HepG2 (cell line): ENCODE measurements at regions not wholly inside any gene's neighbourhood (a gene's known extent, or its start where the extent isn't known, plus 50 kb on each side); places are given as distances from the start of the nearest gene placed in this dataset.

Experiments used
- ATAC-seq: fragments of 200-7000 bp; cut with Tn5 transposase; 3 replicates; pipeline ENCODE4 v1.9.1; 2020; ENCODE audit warnings: mild to moderate bottlenecking, moderate library complexity
- BruUV-seq: library from RNA; stranded (reverse); fragments of 400-500 nt; replicated peaks from 2 replicates; lab custom pipeline; 2021; lab: Mats Ljungman, UMichigan
- CTCF ChIA-PET: fragments of 300-600 bp; formaldehyde crosslinking; extraction: SDS; loops from one replicate; lab custom pipeline; 2021; ENCODE audit warnings: low total read pairs, inconsistent platforms, low intra/inter-chr PET ratio; lab: Yijun Ruan, JAX
- POLR2A ChIA-PET: fragments of 350-600 bp; sonication (Branson Sonifier 250); formaldehyde crosslinking; loops from one replicate; lab custom pipeline; 2020; ENCODE audit warnings: antibody characterized with exemption, inconsistent platforms; lab: Yijun Ruan, JAX
- DNase-seq: peaks from one replicate; pipeline ENCODE4 v3.0.0-alpha.2; 2015; ENCODE audit warnings: low spot score
- FAIRE-seq: peaks from 3 replicates; lab custom pipeline; 2011; peaks lifted over from hg19 to GRCh38; lab: Jason Lieb, UNC
- H2AFZ ChIP-seq: one replicate; pipeline ENCODE4 v1.6.1; 2011; ENCODE audit warnings: low read length, inconsistent platforms
- H3K27ac ChIP-seq: fragments of 300-600 bp; 3 replicates; pipeline ENCODE4 v1.8.0; 2011; ENCODE audit warnings: mixed run types, mild to moderate bottlenecking, mixed read lengths, low read length, inconsistent platforms; ENCODE audit not compliant: insufficient read depth; ENCODE audit errors: extremely low read length
- H3K27me3 ChIP-seq, 2 experiments: fragments of 200-600 bp in 1 of 2; 2 replicates in 1 of 2; 3 replicates in 1 of 2; pipeline versions ENCODE4 v1.6.0 to v1.8.0; 2011; ENCODE audit warnings: low read length in 2 of 2, mild to moderate bottlenecking in 2 of 2, moderate library complexity in 2 of 2, inconsistent platforms in 1 of 2; ENCODE audit not compliant: insufficient read depth in 2 of 2, control insufficient read depth in 1 of 2
- H3K36me3 ChIP-seq, 2 experiments: fragments of 200-600 bp in 1 of 2; replicated peaks in 1 of 2; 2 replicates in 1 of 2; 3 replicates in 1 of 2; pipeline versions ENCODE4 v1.5.1 to v1.8.0; 2011; ENCODE audit warnings: low read length in 2 of 2, inconsistent platforms in 1 of 2; ENCODE audit not compliant: insufficient read depth in 2 of 2, control insufficient read depth in 1 of 2
- H3K4me1 ChIP-seq: 2 replicates; pipeline ENCODE4 v1.5.1; 2012; ENCODE audit warnings: low read length, inconsistent platforms; ENCODE audit not compliant: insufficient read depth
- H3K4me2 ChIP-seq: 2 replicates; pipeline ENCODE4 v1.6.0; 2011; ENCODE audit warnings: low read depth, low read length, inconsistent platforms
- H3K4me3 ChIP-seq, 3 experiments: fragments of 200-600 bp in 1 of 3; sonication (generic), shearing (Covaris generic) in 1 of 3; replicated peaks in 1 of 3; 2 replicates each; pipeline ENCODE4 v1.5.1; 2011 to 2016; ENCODE audit warnings: low read length in 3 of 3, inconsistent platforms in 2 of 3, low read depth in 2 of 3, mild to moderate bottlenecking in 2 of 3, control low read depth in 1 of 3, mixed read lengths in 1 of 3; ENCODE audit not compliant: insufficient read depth in 1 of 3
- H3K79me2 ChIP-seq: one replicate; pipeline ENCODE4 v1.6.1; 2011; ENCODE audit warnings: low read length, inconsistent platforms; ENCODE audit not compliant: insufficient read depth
- H3K9ac ChIP-seq: 2 replicates; pipeline ENCODE4 v1.6.0; 2011; ENCODE audit warnings: mild to moderate bottlenecking, low read depth, low read length, inconsistent platforms; ENCODE audit not compliant: insufficient read depth
- H3K9me3 ChIP-seq: 2 replicates; pipeline ENCODE4 v1.5.1; 2012; ENCODE audit warnings: mild to moderate bottlenecking, low read length
- H4K20me1 ChIP-seq: 2 replicates; pipeline ENCODE4 v1.6.0; 2011; ENCODE audit warnings: inconsistent platforms, mild to moderate bottlenecking, low read length, moderate library complexity; ENCODE audit not compliant: insufficient read depth
- FIP1L1 ChIP-seq: fragments of 200-400 bp; formaldehyde crosslinking; IDR thresholded peaks from 2 replicates; pipeline ENCODE4 v1.6.1; 2018; ENCODE audit warnings: low read depth, mild to moderate bottlenecking, low read length, moderate library complexity, borderline replicate concordance; ENCODE audit not compliant: insufficient read depth
- FOXK1 ChIP-seq: sonication (generic); formaldehyde crosslinking; IDR thresholded peaks from 2 replicates; pipeline ENCODE4 v1.4.0; 2020; ENCODE audit warnings: low read depth, missing genetic modification reagents, borderline replicate concordance
- GATAD2A ChIP-seq: IDR thresholded peaks from 2 replicates; pipeline ENCODE4 v1.6.1; 2016
- IKZF4 ChIP-seq: sonication (generic); formaldehyde crosslinking; IDR thresholded peaks from 2 replicates; pipeline ENCODE4 v1.5.1; 2020; ENCODE audit warnings: borderline replicate concordance, mild to moderate bottlenecking, low read depth, missing genetic modification reagents; ENCODE audit errors: not compliant biosample characterization
- SP5 ChIP-seq: IDR thresholded peaks from 2 replicates; pipeline ENCODE4 v1.6.1; 2016; ENCODE audit warnings: low read depth, borderline replicate concordance
- ZNF274 ChIP-seq: sonication (generic); formaldehyde crosslinking; IDR thresholded peaks from 2 replicates; pipeline ENCODE4 v1.5.1; 2020; ENCODE audit warnings: mild to moderate bottlenecking, missing genetic modification reagents
- ZNF292 ChIP-seq: sonication (generic); formaldehyde crosslinking; IDR thresholded peaks from 2 replicates; pipeline ENCODE4 v1.8.1; 2022; ENCODE audit warnings: mild to moderate bottlenecking, low read depth, missing genetic modification reagents, borderline replicate concordance
- ZNF331 ChIP-seq: sonication (generic); formaldehyde crosslinking; IDR thresholded peaks from 2 replicates; pipeline ENCODE4 v1.4.0; 2020; ENCODE audit warnings: missing genetic modification reagents
- ZNF557 ChIP-seq: sonication (generic); formaldehyde crosslinking; IDR thresholded peaks from 2 replicates; pipeline ENCODE4 v1.4.0; 2020; ENCODE audit warnings: missing genetic modification reagents
- ZNF558 ChIP-seq: sonication (generic); formaldehyde crosslinking; IDR thresholded peaks from 2 replicates; pipeline ENCODE4 v1.9.0; 2022; ENCODE audit warnings: mild to moderate bottlenecking, missing genetic modification reagents, borderline replicate concordance
- ZNF691 ChIP-seq: sonication (generic); formaldehyde crosslinking; IDR thresholded peaks from 2 replicates; pipeline ENCODE4 v1.4.0; 2020; ENCODE audit warnings: missing genetic modification reagents, low read depth, mild to moderate bottlenecking, borderline replicate concordance
- ZNF839 ChIP-seq: sonication (generic); formaldehyde crosslinking; IDR thresholded peaks from 2 replicates; pipeline ENCODE4 v1.4.0; 2020; ENCODE audit warnings: missing genetic modification reagents, mild to moderate bottlenecking, borderline replicate concordance
- WGBS: methylation state at CpG from one replicate; pipeline ENCODE4 v1.1.6; 2017; ENCODE audit warnings: low lambda C conversion rate; 5-methylcytosine and 5-hydroxymethylcytosine counted together
- in situ Hi-C: cut with HindIII; loops from 2 replicates; pipeline ENCODE4 v1.10.0; 2017; ENCODE audit warnings: low pct_unique_long_range_greater_than_20kb; ENCODE audit not compliant: extremely low pct_ligation_motif_present
- intact Hi-C: fragments of 100-400 bp; cut with micrococcal nuclease; formaldehyde crosslinking; loops from one replicate; pipeline ENCODE4 v1.10.0; 2022; ENCODE audit not compliant: unreplicated experiment
- TF ChIP-seq, protein P1 (sequence below): sonication (generic); formaldehyde crosslinking; conservative IDR thresholded peaks from 2 replicates; pipeline ENCODE4 v1.8.0; 2022; ENCODE audit warnings: mild to moderate bottlenecking, moderate library complexity, missing genetic modification reagents
- TF ChIP-seq, protein P2 (sequence below), 2 experiments: fragments of 450-650 bp in 1 of 2; sonication (generic) in 1 of 2; formaldehyde crosslinking; IDR thresholded peaks; 2 replicates each; pipeline versions ENCODE4 v1.5.0 to v1.8.0; 2020 to 2022; ENCODE audit warnings: mild to moderate bottlenecking in 1 of 2, missing genetic modification reagents in 1 of 2

DNA sequence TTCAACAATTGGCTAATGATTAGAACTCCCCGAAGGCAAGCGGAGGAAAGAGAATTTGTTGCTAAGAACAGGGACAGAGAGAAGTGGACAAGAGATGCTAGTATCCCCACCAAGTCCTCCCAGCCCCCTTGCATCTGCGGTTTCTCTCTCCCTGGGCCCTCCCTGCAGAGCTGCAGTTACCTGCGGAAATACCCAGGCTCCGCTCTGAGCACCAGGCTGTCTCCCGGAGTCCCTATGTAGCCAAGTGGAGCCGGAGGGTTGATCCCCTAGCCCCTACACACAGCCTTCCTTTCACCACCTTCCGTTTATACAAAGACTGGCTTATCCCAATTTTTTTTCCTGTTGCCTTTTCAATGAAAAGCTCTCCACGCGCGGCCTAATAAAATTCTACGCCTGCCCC, 834.4 kb downstream of the KCNJ2 start:
- H4K20me1 ChIP-seq: no peaks in the 10 kb centered on the region
- BruUV-seq: no TSS peak
- CTCF ChIA-PET: no interaction called here
- ATAC-seq: no peak
- no peak overlapping the region for H3K27ac ChIP-seq
- no peaks in the 10 kb centered on the region for H3K4me1 ChIP-seq
- H3K9me3 ChIP-seq: peaks cover 54% of the 10 kb centered on the region
- H3K9ac ChIP-seq: no peak overlapping the region
- WGBS: 48% methylated on average over 12 of the region's 12 CpGs
- H3K36me3 ChIP-seq: no peaks in the 10 kb centered on the region
- H3K4me3 ChIP-seq: no peak overlapping the region
- H3K4me2 ChIP-seq: no peak overlapping the region
- H2AFZ ChIP-seq: no peak overlapping the region
- H3K27me3 ChIP-seq: no peaks in the 10 kb centered on the region
- POLR2A ChIA-PET: no interaction called here
- intact Hi-C loops (no loop called here), in situ Hi-C loops (no loop called here)
- FAIRE-seq: no peak
- no peaks in the 10 kb centered on the region for H3K79me2 ChIP-seq
- TF ChIP-seq ZNF331 (CRISPR knock-in tag): no peak
- TF ChIP-seq ZNF839: no peak
- no peak for DNase-seq

GRCh38 chr17:71004413-71004812, 835.1 kb downstream of the KCNJ2 start:
- Histone ChIP-seq H3K79me2 (no peaks in the 10 kb centered on the region), H4K20me1 (no peaks in the 10 kb centered on the region), H3K9ac (no peak overlapping the region), H2AFZ (no peak overlapping the region), H3K4me2 (no peak overlapping the region), H3K9me3 (peaks cover 60% of the 10 kb centered on the region), H3K27me3 (no peaks in the 10 kb centered on the region), H3K27ac (no peak overlapping the region), H3K36me3 (no peaks in the 10 kb centered on the region), H3K4me1 (no peaks in the 10 kb centered on the region), H3K4me3 (no peak overlapping the region)
- BruUV-seq: no TSS peak
- FAIRE-seq (no peak), ATAC-seq (no peak), DNase-seq (no peak)
- CTCF ChIA-PET: no interaction called here
- POLR2A ChIA-PET: no interaction called here
- intact Hi-C loops (no loop called here), in situ Hi-C loops (no loop called here)
- WGBS: 35% methylated on average over 6 of the region's 6 CpGs
- TF ChIP-seq FOXK1 (CRISPR knock-in tag) (no peak), ZNF558 (CRISPR knock-in tag) (no peak), IKZF4 (no peak), ZNF292 (no peak), FIP1L1 (no peak), GATAD2A (CRISPR knock-in tag) (no peak), ZNF691 (CRISPR knock-in tag) (no peak), ZNF557 (CRISPR knock-in tag) (no peak), SP5 (no peak), ZNF274 (CRISPR knock-in tag) (no peak)
- TF ChIP-seq, protein P1, sequence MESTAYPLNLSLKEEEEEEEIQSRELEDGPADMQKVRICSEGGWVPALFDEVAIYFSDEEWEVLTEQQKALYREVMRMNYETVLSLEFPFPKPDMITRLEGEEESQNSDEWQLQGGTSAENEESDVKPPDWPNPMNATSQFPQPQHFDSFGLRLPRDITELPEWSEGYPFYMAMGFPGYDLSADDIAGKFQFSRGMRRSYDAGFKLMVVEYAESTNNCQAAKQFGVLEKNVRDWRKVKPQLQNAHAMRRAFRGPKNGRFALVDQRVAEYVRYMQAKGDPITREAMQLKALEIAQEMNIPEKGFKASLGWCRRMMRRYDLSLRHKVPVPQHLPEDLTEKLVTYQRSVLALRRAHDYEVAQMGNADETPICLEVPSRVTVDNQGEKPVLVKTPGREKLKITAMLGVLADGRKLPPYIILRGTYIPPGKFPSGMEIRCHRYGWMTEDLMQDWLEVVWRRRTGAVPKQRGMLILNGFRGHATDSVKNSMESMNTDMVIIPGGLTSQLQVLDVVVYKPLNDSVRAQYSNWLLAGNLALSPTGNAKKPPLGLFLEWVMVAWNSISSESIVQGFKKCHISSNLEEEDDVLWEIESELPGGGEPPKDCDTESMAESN (CRISPR knock-in tag): no peak
- TF ChIP-seq, protein P2, sequence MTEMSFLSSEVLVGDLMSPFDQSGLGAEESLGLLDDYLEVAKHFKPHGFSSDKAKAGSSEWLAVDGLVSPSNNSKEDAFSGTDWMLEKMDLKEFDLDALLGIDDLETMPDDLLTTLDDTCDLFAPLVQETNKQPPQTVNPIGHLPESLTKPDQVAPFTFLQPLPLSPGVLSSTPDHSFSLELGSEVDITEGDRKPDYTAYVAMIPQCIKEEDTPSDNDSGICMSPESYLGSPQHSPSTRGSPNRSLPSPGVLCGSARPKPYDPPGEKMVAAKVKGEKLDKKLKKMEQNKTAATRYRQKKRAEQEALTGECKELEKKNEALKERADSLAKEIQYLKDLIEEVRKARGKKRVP (CRISPR knock-in tag; IDR thresholded peaks at IDR 0.05): no peak
